ENCODE measurements at regions not wholly inside any gene's neighbourhood (a gene's known extent, or its start where the extent isn't known, plus 50 kb on each side); places are given as distances from the start of the nearest gene placed in this dataset.

GRCh38 chr15:58294681-58295254 lies 137.0 kb upstream of the LIPC start:
- TF ChIP-seq CTCF (IDR thresholded peaks at IDR 0.05) (no peak), POLR2A (IDR thresholded peaks at IDR 0.05) (no peak), EP300 (IDR thresholded peaks at IDR 0.05) (no peak)
- H3K4me1 ChIP-seq (ENCODE audit: insufficient read depth) = no peaks in the 10 kb centered on the region
- no peaks in the 10 kb centered on the region for H3K9me3 ChIP-seq
- DNase-seq = no peak
- no peaks in the 10 kb centered on the region for H3K27me3 ChIP-seq
- H3K4me3 ChIP-seq = no peak overlapping the region
- H3K27ac ChIP-seq = no peak overlapping the region
- no peaks in the 10 kb centered on the region for H3K36me3 ChIP-seq
- 40 to 46% (median 43%) methylated on average over 2 of the region's 2 CpGs for WGBS, 3 donors
- intact Hi-C loops (cut with DNase I) = no loop called here

GRCh38 chr15:58295637-58296215 lies 136.1 kb upstream of the LIPC start:
- no peak overlapping the region for H3K27ac ChIP-seq
- no peak for DNase-seq
- intact Hi-C loops (cut with DNase I) = no loop called here
- no peaks in the 10 kb centered on the region for H3K4me1 ChIP-seq (ENCODE audit: insufficient read depth)
- H3K9me3 ChIP-seq = no peaks in the 10 kb centered on the region
- H3K36me3 ChIP-seq = no peaks in the 10 kb centered on the region
- H3K27me3 ChIP-seq = no peaks in the 10 kb centered on the region
- H3K4me3 ChIP-seq = no peak overlapping the region
- TF ChIP-seq POLR2A (IDR thresholded peaks at IDR 0.05) = no peak
- 68 to 86% (median 85%) methylated on average over 7 of the region's 7 CpGs for WGBS, 3 donors

GRCh38 chr15:58296276-58296675 lies 135.5 kb upstream of the LIPC start:
- Histone ChIP-seq H3K4me1 (ENCODE audit: insufficient read depth) (no peaks in the 10 kb centered on the region), H3K27me3 (no peaks in the 10 kb centered on the region), H3K27ac (no peak overlapping the region), H3K9me3 (no peaks in the 10 kb centered on the region), H3K36me3 (no peaks in the 10 kb centered on the region), H3K4me3 (no peak overlapping the region)
- intact Hi-C loops (cut with DNase I) = no loop called here
- WGBS, 3 donors = 45 to 79% (median 75%) methylated on average over 2 of the region's 2 CpGs
- no peak for DNase-seq
- TF ChIP-seq CTCF (IDR thresholded peaks at IDR 0.05) (no peak), EP300 (IDR thresholded peaks at IDR 0.05) (no peak), POLR2A (IDR thresholded peaks at IDR 0.05) (no peak)

GRCh38 chr15:58297639-58298038 lies 134.2 kb upstream of the LIPC start:
- Histone ChIP-seq H3K4me3 (no peak overlapping the region), H3K4me1 (ENCODE audit: insufficient read depth) (no peaks in the 10 kb centered on the region), H3K27me3 (no peaks in the 10 kb centered on the region), H3K9me3 (no peaks in the 10 kb centered on the region), H3K36me3 (no peaks in the 10 kb centered on the region), H3K27ac (no peak overlapping the region)
- TF ChIP-seq EP300 (IDR thresholded peaks at IDR 0.05) (no peak), CTCF (IDR thresholded peaks at IDR 0.05) (no peak), POLR2A (IDR thresholded peaks at IDR 0.05) (no peak)
- intact Hi-C loops (cut with DNase I) = no loop called here
- WGBS, 3 donors = 86 to 90% (median 88%) methylated on average over 1 of the region's 1 CpG
- no peak for DNase-seq

Measured in ovary (tissue), 7 donors.